DOHH2 (cell line): ENCODE measurements at regions not wholly inside any gene's neighbourhood (a gene's known extent, or its start where the extent isn't known, plus 50 kb on each side); places are given as distances from the start of the nearest gene placed in this dataset.

Experiments
- EZH2phosphoT487 ChIP-seq: fragments of 200-600 bp; sonication (generic); IDR thresholded peaks from 2 replicates; pipeline ENCODE4 v1.6.1; 2017; ENCODE audit warnings: borderline replicate concordance, mild to moderate bottlenecking, antibody characterized with exemption, low read length, moderate library complexity, mixed read lengths
- TF ChIP-seq, protein P1 (sequence below): fragments of 200-600 bp; sonication (generic); IDR thresholded peaks from one replicate; pipeline ENCODE4 v1.5.1; 2014; ENCODE audit warnings: antibody characterized with exemption, mild to moderate bottlenecking, low read depth, low read length; ENCODE audit not compliant: poor library complexity, severe bottlenecking

DNA sequence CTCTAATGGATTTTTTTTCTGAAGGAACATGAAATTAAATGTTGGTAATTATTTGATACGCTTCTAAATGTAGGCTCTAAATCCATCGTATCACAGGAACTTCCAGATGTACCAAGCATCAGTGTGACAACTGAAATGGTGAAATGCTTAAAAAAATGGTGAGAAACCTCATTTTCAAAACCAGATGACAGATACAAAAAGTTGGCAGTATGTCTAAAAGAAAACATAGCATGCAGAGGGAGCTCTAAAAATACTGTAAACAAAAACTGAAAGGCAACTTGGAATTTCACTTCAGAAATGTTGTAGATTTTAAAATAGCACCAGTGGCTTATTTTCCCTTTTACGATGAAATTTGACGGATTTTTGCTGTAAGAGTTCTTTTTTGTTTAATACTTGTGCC lies 1043.6 kb upstream of the WWC1 start:
- TF ChIP-seq, protein P1, sequence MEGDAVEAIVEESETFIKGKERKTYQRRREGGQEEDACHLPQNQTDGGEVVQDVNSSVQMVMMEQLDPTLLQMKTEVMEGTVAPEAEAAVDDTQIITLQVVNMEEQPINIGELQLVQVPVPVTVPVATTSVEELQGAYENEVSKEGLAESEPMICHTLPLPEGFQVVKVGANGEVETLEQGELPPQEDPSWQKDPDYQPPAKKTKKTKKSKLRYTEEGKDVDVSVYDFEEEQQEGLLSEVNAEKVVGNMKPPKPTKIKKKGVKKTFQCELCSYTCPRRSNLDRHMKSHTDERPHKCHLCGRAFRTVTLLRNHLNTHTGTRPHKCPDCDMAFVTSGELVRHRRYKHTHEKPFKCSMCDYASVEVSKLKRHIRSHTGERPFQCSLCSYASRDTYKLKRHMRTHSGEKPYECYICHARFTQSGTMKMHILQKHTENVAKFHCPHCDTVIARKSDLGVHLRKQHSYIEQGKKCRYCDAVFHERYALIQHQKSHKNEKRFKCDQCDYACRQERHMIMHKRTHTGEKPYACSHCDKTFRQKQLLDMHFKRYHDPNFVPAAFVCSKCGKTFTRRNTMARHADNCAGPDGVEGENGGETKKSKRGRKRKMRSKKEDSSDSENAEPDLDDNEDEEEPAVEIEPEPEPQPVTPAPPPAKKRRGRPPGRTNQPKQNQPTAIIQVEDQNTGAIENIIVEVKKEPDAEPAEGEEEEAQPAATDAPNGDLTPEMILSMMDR = no peak
- TF ChIP-seq EZH2phosphoT487 = no peak
